GM19468 (cell line): ENCODE measurements at regions not wholly inside any gene's neighbourhood (a gene's known extent, or its start where the extent isn't known, plus 50 kb on each side); places are given as distances from the start of the nearest gene placed in this dataset.
"Not testable (repeated sequence)": the region's sequence is repeated elsewhere in the genome, so short reads cannot be mapped to it uniquely, and the experiment has no call there.

Source experiments
- ATAC-seq: cut with Tn5 transposase; IDR thresholded peaks from one replicate; pipeline ENCODE4 v1.9.1; 2021; ENCODE audit warnings: mild to moderate bottlenecking, moderate library complexity, moderate number of reproducible peaks; ENCODE audit not compliant: unreplicated experiment; ENCODE audit errors: extremely low read depth

DNA sequence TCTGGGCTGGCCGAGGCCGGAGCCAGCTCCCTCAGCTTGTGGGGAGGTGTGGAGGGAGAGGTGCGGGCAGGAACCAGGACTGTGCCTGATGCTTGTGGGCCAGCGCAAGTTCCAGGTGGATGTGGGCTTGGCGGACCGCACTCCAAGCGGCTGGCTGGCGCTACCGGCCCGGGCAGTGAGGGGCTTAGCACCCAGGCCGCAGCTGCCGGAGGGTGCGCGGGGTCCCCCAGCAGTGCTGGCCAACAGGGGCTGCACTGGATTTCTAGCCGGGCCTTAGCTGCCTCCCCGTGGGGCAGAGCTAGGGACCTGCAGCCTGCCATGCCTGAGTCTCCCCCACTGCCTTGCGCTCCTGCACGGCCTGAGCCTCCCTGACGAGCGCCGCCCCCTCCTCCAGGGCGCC is 242.8 kb downstream of the CCSER2 start:
- ATAC-seq, result no peak

DNA sequence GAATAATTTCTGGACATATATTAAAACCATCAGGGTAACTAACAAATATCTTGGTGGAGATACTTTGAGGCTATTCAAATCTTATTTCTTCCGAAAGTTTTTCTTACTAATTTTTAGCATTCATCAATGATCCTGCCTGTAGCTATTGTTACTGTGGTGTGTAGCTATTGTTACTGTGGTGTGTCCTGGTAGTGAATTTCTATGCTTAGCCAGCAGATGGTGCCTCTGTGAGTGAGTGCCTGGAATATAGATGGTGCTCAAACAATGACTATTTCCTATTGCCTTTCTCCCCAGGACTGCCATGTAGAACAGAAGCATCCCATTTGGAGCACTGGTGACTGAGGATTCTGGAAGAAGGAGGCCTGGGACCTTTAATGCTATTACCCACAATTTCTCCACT is 245.7 kb downstream of the CCSER2 start:
- ATAC-seq, result no peak

DNA sequence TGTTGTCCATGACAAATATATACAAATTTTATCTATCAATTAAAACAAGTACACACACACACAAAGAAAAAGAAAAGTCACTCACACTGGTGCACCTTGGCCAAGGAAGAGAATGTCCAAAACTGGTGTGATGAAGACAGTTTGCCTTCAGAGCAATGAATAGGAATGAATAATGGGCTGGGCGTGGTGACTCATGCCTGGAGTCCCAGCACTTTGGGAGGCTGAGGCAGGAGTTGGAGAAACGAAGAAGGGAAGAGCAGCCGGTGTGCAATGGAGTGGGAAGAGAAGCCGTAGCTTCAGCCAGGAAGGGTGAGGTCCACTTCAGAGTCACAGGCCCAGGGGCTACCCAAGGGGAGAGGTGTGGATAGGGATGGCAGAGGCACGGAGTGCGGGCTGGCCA is 253.6 kb downstream of the CCSER2 start:
- no peak for ATAC-seq

GRCh38 chr10:84583501-84583900 is 255.1 kb downstream of the CCSER2 start:
- no peak for ATAC-seq

- no peak for ATAC-seq
These were observed 259.4 kb downstream of the CCSER2 start for GRCh38 chr10:84587789-84588188.

DNA sequence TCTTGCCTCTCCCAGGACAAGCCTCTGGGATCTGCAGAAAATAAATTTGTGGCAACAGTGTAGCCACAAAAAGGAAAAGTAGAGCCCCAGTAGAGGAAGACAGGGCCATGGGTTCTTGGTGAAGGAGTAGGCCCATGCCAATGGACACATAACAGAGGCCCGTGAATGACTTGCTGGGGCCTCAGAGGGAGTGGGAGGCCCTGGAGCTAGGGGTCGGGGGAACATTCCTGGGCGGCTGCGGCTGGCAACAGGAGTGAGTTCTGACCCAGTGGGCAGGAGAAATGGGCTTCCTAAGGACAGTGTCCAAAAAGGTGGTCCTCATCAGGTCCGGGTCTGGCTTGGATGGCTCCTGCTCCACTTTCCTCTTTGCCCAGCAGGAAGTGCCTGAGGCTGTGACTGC is 260.0 kb downstream of the CCSER2 start:
- no peak for ATAC-seq

DNA sequence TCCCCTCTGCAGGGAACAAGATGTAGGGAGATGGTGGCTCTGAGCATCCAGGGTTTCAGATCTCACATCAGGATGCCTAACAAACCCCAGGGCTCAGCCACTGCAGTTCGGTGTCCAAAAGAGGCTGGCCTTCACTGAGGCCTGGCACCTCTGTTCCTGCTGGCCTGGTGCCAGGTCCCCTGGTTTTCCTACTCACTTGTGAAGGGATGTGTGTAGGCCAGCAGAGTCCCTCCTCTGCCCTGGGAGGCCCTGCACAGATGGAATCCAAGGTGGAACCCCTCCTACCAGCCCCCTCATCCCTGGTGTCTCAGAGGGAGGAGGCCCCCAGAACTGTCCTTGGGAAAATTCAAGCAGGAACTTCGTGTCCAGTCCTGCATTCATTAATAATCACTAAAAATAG is 260.6 kb downstream of the CCSER2 start:
- ATAC-seq, result no peak

DNA sequence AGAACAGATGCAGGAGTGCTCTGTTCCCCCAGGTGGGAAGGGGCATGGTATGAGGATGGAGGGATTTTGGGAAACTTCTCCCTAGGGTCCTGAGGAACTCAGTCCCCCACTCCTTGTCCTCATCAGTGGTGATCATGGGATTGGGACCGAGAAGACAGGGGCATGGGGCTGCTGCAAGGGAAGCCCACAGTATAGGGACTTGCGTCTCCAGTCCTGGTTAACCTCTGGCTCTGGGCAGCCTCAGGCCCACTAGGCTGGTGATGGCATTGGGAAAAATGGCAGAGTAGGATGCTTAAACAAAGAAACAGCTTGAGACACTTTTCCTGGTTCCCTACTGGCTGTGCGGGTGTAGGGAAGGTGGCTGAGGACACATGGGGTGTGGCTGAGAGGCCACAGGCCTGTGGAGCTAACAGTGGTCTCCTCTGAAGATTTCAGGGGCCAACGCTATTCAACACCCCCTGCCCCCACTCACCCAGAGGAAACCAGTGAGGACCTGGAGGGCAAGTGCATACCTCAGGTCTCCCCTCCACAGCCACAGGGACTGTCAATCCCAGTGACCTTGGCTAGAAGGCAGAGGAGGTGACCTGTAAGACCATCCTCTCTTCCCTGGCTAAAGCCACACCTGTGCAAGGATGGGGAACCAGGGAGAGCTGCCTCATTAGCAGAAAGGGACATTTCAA is 261.3 kb downstream of the CCSER2 start:
- ATAC-seq, result no peak

- ATAC-seq, result no peak
These were observed 262.2 kb downstream of the CCSER2 start for GRCh38 chr10:84590327-84591193.

GRCh38 chr10:84593506-84593905 is 265.1 kb downstream of the CCSER2 start:
- no peak for ATAC-seq

DNA sequence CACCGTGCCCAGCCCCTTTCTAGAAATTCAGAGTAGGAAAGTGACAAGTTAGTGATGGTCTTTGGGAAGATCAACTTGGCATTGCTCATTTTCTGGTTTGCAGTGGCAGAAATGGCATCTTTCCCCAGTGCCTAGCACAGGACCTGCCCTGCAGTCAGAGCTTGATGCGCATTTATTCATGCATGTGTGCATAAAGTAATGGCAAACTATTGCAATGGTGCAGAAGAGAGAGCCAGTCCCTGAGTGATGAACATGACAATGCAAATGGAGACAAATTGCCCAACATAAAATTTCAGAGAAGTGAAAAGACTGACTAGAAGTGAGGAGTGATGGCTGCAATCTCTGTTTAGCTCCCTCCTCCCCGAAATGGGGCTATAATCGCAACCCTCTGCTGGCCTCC is 268.2 kb downstream of the CCSER2 start:
- ATAC-seq, result no peak

GRCh38 chr10:84599254-84599653 is 270.9 kb downstream of the CCSER2 start:
- ATAC-seq, result no peak

- no peak for ATAC-seq
These were observed 272.6 kb downstream of the CCSER2 start for GRCh38 chr10:84600947-84601346.

DNA sequence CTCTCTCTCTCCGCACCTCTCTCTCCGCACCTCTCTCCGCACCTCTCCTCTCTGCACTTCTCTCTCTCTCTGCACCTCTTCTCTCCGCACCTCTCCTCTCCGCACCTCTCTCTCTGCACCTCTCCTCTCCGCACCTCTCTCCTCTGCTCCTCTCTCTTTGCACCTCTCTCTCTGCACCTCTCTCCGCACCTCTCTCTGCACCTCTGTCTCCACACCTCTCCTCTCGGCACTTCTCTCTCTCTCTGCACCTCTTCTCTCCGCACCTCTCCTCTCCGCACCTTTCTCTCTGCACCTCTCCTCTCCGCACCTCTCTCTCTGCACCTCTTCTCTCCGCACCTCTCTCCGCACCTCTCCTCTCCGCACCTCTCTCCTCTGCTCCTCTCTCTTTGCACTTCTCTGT is 274.2 kb downstream of the CCSER2 start:
- not testable (repeated sequence) for ATAC-seq

DNA sequence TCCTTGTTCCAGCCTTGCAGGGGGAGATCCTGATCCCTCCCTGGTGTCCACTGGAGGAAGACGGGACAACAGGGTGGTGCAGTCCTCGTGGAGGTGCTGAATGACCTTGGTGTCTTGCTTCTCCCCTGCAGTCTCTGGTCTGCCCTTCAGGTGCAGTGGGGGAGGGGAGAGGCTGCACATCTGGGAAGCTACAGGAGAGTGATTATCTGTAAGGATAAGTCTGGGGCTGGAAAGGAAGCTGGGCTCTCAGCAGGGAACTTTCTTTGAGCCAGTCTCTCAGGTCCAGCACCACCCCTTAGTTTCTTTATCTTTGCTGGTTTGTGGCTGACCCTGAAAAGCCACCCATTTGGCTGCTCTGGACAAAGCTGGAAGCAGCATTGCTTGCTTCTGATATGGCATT is 275.6 kb downstream of the CCSER2 start:
- ATAC-seq, result no peak

DNA sequence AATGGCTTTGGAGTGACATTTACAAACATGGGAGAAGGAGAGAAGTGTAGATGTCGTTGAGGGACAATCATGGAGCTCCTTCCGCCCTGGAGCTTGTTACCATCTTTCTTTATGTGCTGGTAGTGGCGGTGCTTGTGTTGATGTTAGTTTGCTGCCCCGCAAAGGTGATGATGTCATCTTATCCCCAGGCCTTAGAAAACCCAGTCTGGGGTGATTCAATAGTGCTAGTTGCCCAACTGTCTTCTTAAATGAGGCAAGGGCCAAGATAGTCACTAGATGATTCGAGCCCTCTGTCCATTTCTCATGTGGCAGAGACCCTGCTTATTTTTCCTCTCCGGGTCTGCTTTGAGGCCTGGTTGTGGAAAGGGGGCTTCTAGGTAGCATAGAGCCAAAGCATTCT is 277.4 kb downstream of the CCSER2 start:
- ATAC-seq, result no peak

GRCh38 chr10:84606428-84606827 is 278.0 kb downstream of the CCSER2 start:
- no peak for ATAC-seq

- ATAC-seq, result no peak
These were observed 278.7 kb downstream of the CCSER2 start for GRCh38 chr10:84607044-84607443.

GRCh38 chr10:84607523-84607922 is 279.1 kb downstream of the CCSER2 start:
- ATAC-seq, result no peak

DNA sequence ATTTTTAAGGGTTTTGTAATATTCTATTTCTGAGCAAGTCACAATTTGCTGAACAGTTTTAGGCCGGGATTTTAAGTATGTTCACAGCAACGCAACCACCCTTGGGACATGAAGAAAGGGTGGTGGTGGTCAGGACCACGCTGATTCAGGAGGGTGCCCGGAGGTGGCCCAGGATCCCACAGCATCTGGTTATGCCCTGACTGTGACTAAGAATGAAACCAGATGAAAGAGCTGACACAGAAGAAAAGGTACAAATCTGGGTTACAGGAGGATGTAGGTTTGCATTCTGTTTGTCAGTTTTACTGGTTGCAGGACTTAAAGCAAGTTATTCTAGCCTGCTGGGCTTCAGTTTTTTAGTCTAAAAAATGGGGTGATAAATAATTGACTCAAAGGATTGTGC is 279.7 kb downstream of the CCSER2 start:
- ATAC-seq, result peak; percentile 59

GRCh38 chr10:84613336-84614021 is 285.1 kb downstream of the CCSER2 start:
- ATAC-seq, result no peak
